ENCODE measurements at regions not wholly inside any gene's neighbourhood (a gene's known extent, or its start where the extent isn't known, plus 50 kb on each side); places are given as distances from the start of the nearest gene placed in this dataset.

DNA sequence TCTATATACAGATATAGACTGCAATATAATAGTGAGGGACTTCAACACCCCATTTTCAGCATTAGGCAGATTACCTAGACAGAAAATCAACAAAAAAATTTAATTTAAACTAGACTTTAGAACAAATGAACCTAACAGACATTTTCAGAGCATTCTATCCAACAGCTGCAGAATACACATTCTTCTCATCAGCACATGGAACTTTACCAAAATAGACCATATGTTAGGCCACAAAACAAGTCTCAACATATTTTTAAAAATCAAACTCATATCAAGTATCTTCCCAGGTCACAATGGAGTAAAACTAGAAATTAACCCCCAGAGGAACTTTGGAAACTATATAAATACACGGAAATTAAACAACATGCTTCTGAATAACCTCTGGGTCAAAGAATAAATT, 169.6 kb downstream of the MTERF1 start:
- TF ChIP-seq, protein P1, sequence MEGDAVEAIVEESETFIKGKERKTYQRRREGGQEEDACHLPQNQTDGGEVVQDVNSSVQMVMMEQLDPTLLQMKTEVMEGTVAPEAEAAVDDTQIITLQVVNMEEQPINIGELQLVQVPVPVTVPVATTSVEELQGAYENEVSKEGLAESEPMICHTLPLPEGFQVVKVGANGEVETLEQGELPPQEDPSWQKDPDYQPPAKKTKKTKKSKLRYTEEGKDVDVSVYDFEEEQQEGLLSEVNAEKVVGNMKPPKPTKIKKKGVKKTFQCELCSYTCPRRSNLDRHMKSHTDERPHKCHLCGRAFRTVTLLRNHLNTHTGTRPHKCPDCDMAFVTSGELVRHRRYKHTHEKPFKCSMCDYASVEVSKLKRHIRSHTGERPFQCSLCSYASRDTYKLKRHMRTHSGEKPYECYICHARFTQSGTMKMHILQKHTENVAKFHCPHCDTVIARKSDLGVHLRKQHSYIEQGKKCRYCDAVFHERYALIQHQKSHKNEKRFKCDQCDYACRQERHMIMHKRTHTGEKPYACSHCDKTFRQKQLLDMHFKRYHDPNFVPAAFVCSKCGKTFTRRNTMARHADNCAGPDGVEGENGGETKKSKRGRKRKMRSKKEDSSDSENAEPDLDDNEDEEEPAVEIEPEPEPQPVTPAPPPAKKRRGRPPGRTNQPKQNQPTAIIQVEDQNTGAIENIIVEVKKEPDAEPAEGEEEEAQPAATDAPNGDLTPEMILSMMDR (IDR thresholded peaks at IDR 0.05) = no peak
- no peak for TF ChIP-seq POLR2A (IDR thresholded peaks at IDR 0.05)
